HG03103 (cell line): ENCODE measurements at regions not wholly inside any gene's neighbourhood (a gene's known extent, or its start where the extent isn't known, plus 50 kb on each side); places are given as distances from the start of the nearest gene placed in this dataset.
"Not testable (repeated sequence)": the region's sequence is repeated elsewhere in the genome, so short reads cannot be mapped to it uniquely, and the experiment has no call there.

Experiments
- ATAC-seq: cut with Tn5 transposase; IDR thresholded peaks from one replicate; pipeline ENCODE4 v1.9.1; 2021; ENCODE audit warnings: low read depth; ENCODE audit not compliant: unreplicated experiment

DNA sequence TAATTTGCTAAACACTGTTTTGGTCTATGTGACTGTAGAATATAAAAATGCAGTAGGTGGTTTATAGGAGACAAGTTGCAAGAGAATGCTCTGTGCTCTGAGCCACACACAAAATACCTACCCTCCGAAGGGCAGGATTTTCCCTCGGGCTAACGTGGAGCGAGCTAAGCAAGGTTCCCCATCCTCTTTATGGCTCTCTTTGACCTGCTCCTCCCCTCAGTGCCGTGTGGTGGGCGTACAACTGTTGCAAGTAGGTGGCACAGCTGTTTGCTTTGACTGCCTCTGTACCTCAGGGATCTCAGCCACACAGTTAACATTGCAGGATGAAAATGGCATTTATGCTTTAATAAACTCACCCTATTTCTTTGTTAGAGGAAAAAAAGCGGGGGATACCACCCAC, 339.1 kb downstream of the SATB1 start:
- ATAC-seq: no peak

DNA sequence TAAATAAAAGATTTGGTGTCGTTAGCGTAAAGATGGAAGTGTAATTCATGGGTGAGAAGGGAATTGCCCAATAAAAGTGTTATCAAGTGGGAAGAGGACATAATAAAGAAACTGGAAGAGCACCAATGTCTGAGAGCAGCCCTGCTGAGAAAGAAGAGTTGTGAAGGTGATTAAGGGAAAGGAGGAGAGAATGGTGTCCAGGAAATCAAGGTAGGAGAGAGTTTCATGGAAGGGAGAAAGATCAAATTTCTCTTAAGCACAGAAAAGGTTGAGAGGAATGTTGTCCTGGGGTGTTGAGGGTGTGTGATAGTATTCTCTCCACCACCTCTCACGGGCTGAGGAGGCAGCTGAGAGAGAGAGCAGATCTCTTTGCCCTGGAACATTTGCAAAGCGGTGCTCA, 339.7 kb downstream of the SATB1 start:
- no peak for ATAC-seq

DNA sequence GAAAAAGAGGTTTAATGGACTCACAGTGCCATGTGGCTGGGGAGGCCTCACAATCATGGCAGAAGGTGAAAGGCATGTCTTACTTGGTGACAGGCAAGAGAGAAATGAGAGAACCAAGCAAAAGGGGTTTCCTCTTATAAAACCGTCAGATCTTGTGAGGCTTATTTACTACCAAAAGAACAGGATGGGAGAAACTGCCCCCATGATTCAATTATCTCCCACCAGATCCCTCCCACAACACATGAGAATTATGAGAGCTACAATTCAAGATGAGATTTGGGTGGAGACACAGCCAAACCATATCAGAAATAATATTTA, 340.8 kb upstream of the TBC1D5 start:
- not testable (repeated sequence) for ATAC-seq

DNA sequence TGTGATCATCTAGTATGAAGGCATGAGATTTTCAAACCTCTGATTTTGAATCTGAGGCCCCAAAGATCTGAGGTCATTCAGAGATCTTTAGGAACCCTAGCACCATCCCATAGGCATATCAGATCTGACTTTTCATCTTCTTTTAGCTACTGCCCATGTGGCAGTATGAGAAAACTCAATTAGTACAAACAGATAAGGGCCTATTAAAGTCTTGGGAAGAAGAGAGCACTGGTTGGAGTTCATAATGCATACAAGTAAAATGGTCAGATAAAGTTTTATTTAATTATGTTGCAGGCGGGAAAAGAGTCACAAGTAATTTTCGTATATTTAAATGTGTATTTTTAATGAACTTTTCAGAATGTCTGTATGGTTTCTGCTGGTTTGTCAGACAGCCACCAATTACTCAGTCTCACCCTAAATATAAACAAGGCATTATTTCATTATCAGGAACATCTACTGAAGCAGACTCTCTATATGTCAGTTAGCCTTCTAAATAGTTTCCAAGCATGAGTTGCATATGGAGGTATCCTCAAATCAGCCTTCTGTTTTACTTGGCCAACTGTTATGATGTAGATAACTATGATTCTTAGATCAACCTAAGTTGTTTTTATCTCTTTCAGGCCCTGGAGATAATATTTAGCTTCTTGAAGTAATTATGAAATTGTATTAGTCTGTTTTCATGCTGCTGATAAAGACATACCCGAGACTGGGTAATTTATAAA, 340.3 kb upstream of the TBC1D5 start:
- no peak for ATAC-seq

DNA sequence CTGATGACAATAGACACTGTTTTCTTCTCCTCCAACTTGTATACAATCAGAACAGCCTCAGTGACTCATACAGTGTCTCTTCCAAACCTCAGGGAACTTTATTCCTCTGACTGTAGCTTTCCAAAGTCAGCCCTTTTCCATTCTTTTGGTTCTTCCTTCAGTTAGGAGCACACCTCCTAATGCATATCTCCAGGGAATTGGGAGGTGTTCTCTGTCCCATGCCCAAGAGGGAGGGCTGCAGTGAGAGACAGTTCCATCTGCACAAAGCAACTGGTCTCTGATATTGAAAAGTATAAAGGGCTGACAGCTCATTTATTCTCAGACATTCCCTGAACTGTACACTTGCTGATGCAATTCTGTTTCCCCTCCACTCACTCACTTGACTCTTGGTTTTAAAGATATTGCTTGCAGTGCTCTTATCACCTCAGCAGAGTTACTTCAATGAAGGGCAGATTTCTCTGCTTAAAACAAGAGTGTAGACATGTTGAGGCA, 337.8 kb upstream of the TBC1D5 start:
- no peak for ATAC-seq

DNA sequence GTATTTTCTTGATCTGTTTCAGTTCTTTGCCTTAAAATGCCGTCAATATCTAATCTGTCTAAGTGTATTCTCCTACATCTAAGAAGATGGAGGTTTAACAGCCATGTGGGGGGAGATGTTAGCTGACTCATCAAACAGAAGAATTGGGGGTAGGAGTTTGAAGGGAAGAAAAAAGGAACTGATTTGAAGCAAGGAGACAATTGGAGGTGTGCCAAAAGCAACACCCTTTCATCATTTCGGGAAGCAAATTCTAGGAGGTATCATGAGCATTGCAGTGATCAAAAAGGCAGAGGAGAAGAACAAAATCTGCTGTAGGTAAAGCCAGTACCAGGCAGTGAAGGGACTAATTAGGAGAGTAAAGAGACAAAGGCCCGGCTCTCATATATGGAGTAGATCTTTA, 337.3 kb upstream of the TBC1D5 start:
- no peak for ATAC-seq

DNA sequence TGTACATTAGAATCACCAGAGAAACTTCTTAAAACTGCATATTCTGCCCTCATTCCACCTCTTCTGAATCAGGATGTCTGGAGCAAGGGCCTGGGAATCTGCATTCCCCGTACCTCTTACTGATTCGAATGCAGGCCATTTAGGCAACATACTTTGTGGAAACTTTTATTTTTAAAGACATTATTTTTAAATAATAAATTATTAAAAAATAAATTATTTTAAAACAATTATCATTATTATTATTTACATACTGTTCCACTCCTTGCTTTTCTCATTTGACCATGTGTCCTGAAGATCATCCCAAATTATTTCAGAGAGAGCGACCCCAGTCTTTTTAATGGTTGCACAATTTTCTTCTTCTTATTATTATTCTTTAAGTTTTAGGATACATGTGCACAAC, 336.6 kb upstream of the TBC1D5 start:
- no peak for ATAC-seq

DNA sequence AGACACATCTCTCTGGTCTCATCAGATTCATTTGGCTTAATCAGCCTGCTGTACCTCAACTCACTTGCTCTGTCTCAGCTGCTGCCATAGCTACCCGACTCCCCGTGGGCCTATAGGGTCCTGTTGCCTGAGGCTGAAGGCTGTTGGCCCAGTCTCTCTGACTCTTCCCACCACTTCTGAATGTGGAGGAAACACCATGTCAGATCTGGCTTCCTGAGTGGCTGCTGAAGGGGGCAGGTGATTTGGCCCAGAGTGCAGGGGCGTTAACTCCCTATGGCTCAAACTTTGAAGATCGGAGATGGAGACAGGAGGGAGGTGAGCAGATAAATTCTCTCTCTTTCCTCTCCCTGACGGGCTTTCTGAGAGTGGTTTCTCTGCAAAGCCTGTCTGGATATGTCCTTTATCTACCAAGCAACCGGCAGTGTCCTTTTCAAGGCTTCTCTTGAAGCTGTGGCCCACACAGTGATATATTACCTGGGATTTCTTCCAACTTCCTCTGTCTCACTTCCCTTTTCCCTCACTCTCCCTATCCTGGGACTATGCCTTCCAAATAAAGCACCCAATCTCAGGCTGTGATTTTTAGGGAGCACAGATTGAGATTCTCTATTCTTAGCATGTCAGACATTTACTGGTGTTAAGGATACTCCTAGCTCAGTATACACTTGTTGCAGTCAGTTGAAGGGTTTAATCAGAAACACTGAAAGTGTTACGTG, 334.9 kb upstream of the TBC1D5 start:
- ATAC-seq: no peak

DNA sequence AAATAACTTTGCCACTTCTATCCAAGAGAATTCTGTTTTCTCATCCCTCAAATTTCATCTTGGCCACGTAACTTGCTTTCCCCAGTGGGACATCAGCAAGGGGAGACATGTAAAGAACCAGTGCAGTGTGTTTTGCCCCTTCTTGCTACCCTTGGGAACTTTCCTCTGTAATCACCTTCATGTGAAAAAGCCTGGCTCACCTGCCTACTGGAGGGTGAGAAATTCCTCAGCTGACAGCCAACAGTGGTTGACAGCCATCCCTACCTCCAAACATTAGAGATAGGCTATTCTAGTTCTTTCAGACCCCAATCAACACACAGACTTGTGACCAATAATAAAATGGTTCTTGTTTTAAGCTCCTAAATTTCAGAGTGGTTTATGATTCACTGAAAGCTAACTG, 333.9 kb upstream of the TBC1D5 start:
- ATAC-seq: no peak

DNA sequence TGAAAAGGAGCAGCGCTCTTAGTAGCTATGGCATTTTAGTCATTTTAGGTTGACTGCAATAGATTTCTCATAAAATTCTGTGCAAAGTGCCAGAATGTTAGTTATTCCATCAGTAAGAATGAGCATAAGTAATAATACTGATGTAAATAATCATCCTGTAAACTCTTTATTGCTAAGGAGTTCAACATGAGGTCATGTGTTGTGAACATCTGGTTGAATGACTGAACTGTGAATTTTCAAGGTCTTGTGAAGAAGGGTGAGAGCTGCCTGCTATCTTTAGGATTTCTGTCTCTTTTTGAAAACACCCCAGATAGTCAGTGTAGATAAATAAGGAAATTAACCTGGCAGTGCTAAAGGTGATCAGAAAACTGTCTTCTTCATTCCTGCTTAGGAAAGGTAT, 333.4 kb upstream of the TBC1D5 start:
- no peak for ATAC-seq

DNA sequence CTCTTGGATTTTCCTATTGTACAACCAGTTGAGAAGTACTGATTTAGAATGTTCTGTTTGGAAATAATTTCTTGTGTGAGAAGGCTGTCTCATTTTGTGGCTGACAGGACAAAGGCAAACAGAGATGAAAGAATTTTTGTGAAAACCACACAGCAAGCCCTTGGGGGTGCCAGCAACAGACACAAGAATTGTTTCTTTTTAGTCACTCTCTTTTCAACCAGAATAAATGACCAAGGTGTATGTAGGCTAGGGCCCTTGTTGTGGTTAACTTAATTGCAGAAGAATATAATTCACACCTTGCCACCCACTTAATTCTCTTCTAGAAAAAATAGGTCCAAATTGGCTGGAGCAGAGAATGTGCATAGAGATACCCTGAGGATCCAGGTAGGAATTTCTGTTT, 329.4 kb upstream of the TBC1D5 start:
- ATAC-seq: no peak

DNA sequence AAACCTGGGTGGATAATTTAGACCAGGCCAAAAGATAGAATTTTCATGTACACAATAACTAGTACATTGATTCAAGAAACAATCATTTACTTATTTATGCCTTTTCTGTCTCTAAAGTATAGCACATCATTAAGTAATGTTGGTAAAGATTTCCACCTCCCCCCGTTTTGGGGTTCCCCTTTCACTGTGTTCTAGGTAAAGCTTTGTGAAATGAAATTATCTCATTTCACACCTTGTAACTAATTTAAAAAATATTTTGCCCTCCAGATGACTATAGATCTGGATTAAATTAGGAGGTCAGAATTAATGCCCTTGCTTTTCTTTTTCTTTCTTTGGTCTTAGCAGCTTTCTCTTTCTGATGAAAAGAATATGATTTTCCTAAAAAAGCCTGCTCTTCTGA, 328.5 kb upstream of the TBC1D5 start:
- no peak for ATAC-seq

DNA sequence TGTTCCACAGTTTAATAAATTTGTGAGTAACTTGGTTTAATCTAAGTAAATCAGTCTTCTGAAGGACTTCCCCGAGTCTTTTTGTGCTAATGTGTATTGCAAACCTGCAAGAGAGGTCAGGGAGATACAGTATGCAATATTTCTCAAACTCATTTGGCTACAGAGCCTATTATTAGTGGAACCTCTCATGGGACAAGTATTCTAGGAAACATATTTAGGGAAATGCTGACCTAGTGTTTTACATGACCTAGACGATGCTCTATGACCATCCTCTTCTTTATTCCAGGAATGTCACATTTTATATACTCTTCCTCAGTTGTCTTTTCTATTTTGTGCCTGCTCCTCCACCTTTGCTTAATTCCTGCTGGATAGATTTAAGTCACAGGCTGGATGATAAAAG, 327.8 kb upstream of the TBC1D5 start:
- no peak for ATAC-seq

DNA sequence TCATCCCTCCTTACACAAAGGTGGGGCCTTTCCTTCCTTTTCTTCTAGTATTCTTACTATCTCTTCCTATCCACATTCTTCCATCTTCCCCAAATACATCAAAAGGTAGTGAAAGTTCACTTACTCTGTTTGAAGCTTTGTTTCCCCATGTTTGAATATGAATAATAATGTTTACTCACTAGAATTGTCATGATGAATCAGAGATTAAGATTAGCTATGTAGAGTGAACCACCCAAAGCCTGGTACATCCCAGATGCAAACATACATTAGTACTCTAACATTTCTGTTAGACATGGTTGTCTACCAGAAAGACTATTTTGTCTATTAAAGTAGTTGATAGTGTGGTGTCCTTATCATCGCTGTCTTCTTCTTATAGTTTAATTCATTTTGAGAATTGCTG, 327.1 kb upstream of the TBC1D5 start:
- ATAC-seq: no peak

DNA sequence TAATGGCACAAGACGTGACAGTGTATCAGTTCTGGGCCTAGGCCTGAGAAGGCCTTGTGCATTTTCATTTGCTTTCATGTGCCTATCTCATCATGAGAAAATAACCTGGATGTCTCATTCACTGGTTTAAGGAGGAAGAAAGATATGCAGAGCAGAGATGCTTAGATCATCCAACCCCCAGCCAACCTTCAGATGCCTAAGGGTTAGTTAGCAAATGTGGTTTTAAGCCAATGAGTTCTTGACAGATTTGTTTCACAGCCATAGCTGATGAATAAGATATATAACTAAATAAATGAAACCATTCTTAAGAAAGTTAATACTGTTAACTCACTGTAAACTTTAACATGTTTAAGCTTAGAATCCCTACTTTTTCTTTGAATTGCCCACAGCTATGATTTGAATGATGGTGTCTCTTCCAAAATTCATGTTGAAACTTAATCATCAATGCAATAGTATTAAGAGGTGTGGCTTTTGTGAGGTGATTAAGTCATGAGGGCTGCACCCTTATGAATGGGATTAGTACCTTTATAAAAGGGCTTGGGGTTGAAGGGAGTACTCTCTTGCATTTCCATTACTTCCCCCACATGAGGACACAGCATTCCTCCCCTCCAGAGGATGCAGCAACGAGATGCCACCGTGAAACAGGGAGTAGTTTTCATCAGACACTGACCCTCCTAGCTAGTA, 324.6 kb upstream of the TBC1D5 start:
- ATAC-seq: no peak

DNA sequence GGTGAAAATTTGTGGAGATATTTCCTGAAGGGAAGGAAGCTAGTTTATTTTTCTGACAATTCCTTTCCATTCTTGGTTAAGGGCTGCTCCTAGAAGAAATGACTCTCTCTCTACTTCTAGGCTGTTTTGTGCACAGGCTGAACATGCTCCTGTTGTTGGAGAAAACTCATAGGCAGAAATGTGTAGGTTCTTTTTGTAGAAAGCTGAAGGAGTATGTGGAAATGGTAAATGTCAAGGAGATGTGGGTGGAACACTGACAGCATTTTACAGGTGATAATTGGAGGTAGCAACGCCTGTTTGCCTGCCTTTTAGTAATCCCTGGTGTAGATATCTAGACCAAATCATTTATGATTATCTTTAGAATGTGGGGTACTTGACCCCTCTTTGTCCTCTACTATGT, 322.2 kb upstream of the TBC1D5 start:
- ATAC-seq: no peak

DNA sequence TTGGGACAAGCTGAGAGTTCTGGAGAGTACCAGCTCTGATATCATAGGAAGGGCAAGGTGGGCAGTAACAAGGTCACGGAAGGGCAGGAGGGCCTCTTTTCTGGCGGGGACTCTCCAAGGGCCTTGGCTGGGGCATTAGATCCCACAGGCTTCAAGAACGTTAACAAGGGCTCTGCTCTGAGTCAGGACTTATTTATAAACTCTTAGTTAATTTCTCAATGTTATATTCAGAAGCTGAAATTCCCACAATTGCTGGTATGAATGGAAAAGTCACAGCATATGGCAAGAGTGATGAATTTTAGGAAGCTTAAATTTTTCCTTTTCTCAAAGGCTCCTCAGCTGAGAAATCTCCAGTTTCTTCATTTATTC, 320.2 kb upstream of the TBC1D5 start:
- no peak for ATAC-seq

DNA sequence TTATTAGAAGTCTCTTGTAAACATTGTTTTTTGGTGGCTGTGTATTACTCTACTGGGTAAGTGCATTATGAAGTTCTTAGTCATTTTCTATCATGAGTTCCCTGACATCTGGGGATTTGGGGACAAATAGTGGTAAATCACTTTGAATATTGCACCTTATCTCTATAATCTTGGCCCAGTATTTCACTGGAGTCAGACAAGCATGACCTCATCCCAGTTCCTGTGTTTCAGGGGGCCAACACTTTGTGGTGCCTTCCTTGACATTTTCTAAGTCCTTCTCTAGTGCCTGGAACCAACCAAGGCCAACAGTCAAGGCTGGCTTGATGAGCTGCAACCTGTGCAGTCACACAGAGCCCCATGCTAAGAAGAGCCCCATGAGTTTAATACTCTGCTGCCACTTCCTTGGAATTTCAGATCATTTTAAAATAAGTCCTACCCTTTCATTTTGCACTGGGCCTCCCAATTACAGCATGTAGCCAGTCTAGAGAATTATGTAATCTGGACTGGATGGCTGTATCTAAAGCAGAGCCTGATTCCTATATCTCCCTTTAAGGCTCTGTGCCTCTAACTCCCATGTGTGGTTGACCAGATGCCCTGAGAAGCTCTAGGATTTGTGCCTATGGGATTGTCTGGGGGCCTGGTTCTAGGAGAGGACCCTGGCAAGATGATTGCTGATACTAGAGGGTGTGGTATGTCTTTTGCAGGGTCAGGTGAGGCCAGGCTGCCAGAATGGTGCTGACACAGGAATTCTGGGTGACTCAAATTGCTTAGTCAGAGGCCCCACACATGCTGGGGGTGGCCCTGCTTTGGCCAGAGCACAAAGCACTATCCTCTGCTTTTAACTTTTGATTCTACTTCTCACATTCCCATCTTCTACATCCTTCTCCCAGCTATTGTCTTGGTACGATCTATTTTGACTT, 319.6 kb upstream of the TBC1D5 start:
- ATAC-seq: no peak

DNA sequence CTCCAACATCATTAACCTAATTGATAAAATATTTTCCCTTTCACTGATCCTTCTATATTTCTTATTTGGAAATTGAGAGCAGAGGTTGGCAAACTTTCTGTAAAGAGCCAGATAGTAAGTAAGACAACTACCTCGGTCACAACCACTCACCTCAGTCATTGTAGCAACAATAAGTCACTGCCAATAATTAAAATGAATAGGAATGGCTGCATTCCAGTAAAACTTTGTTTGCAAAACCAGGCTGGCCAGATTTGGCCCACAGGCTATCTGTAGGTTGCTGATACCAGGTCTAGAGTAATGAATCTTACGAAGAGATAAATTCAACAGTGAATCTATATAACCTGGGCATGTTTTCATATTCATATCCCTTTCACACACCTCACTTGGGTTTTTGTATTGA, 316.2 kb upstream of the TBC1D5 start:
- no peak for ATAC-seq

DNA sequence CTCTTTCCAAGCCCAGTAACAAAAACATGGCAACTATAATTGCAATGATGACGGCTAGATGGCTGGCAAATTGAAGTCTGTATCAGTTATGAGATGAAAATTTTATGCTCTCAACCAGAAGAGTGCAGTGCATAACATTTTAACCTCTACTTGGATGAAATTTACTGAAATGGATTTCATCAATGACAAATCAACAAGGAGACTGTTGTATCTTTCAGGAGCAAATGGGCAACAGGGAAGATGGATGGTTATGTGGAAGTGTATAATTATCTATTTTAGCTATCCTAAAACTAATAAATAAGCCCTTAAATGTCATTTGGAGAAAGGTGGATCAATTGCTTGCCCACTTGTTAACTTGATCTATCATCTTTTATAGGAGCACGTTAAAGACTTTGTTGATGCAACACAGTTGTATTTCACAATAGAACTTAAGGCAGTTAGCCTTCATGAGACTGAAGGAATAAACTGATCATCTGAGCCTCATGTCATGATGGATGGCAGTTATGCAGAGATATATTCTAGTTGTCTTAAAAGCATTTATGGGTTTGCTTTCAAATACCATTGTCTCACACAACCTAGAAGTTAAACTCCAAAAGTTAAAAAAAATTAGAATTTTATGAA, 315.1 kb upstream of the TBC1D5 start:
- no peak for ATAC-seq
